Sigmoid colon (tissue), 4 donors: ENCODE measurements at regions not wholly inside any gene's neighbourhood (a gene's known extent, or its start where the extent isn't known, plus 50 kb on each side); places are given as distances from the start of the nearest gene placed in this dataset.

ENCODE experiments used
- EP300 ChIP-seq, 4 donors: sonication (generic); formaldehyde crosslinking; IDR thresholded peaks; one replicate each; pipeline ENCODE4 v1.6.1; 2017; ENCODE audit warnings: antibody characterized with exemption in 4 of 4
- POLR2A ChIP-seq, 2 donors: fragments of 450-650 bp; IDR thresholded peaks; one replicate each; pipeline ENCODE4 v1.6.1; 2016; ENCODE audit warnings: antibody characterized with exemption in 2 of 2, mild to moderate bottlenecking in 2 of 2, moderate library complexity in 2 of 2
- POLR2AphosphoS5 ChIP-seq, 4 donors: sonication (generic); formaldehyde crosslinking; IDR thresholded peaks; one replicate each; pipeline ENCODE4 v1.6.1; 2017; ENCODE audit warnings: antibody characterized with exemption in 4 of 4
- TF ChIP-seq, protein P1 (sequence below), 4 experiments: fragments of 450-650 bp in 3 of 4; fragments of 200-600 bp in 1 of 4; IDR thresholded peaks; one replicate each; pipeline ENCODE4 v1.5.1; 2016 to 2019; ENCODE audit warnings: antibody characterized with exemption in 4 of 4, mild to moderate bottlenecking in 3 of 4, moderate library complexity in 2 of 4

DNA sequence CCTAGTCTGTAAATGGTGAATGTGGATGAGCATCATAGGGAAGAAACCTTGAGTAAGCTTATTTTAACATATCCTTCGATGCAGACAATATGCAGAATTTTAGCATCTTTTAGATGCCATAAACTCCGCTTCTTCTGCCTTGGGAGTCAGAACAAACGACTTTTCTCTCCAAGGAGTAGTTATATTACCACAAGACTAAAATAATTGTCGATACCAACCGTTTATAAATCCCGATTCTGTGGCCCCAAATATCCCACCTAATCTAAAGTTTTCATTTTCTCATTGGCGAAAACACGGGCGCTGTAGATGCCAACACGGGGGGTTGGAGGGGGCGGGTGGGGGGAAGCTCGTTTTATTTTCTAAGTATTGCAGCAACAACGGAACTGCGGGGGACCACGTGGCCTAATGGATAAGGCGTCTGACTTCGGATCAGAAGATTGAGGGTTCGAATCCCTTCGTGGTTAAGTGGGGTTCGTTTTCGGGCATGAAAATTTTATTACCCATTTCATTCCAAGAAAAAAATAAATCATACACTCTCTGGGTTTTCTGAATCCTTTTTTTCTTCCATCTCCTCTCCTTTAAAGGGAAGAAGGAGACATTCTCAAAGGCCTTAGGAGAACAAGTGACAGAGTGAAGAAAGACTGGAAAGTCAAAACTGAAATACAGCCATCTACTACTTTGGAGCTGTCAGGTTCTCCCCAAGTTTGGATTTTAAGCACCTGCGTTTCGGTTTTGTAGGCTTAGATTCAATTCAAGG lies 65.5 kb upstream of the BTN3A2 start:
- TF ChIP-seq, protein P1, sequence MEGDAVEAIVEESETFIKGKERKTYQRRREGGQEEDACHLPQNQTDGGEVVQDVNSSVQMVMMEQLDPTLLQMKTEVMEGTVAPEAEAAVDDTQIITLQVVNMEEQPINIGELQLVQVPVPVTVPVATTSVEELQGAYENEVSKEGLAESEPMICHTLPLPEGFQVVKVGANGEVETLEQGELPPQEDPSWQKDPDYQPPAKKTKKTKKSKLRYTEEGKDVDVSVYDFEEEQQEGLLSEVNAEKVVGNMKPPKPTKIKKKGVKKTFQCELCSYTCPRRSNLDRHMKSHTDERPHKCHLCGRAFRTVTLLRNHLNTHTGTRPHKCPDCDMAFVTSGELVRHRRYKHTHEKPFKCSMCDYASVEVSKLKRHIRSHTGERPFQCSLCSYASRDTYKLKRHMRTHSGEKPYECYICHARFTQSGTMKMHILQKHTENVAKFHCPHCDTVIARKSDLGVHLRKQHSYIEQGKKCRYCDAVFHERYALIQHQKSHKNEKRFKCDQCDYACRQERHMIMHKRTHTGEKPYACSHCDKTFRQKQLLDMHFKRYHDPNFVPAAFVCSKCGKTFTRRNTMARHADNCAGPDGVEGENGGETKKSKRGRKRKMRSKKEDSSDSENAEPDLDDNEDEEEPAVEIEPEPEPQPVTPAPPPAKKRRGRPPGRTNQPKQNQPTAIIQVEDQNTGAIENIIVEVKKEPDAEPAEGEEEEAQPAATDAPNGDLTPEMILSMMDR (IDR thresholded peaks at IDR 0.05) = no peak
- TF ChIP-seq POLR2AphosphoS5 (IDR thresholded peaks at IDR 0.05) = no peak
- TF ChIP-seq POLR2A (IDR thresholded peaks at IDR 0.05) = no peak
- no peak for TF ChIP-seq EP300 (IDR thresholded peaks at IDR 0.05)
